A673 (cell line): ENCODE measurements at regions not wholly inside any gene's neighbourhood (a gene's known extent, or its start where the extent isn't known, plus 50 kb on each side); places are given as distances from the start of the nearest gene placed in this dataset.

Experiments
- BruUV-seq: library from RNA; stranded (reverse); fragments of 400-500 nt; replicated peaks from 2 replicates; lab custom pipeline; 2021; lab: Mats Ljungman, UMichigan
- CTCF ChIA-PET: fragments of 300-600 bp; sonication (Branson Sonifier 250); formaldehyde crosslinking; loops from one replicate; lab custom pipeline; 2022; ENCODE audit warnings: antibody characterized with exemption; lab: Charles Lee
- POLR2A ChIA-PET: fragments of 300-600 bp; sonication (Branson Sonifier 250); formaldehyde crosslinking; loops from one replicate; lab custom pipeline; 2022; ENCODE audit warnings: antibody characterized with exemption; ENCODE audit not compliant: low non-redundant PET; lab: Charles Lee
- DNase-seq: peaks from one replicate; pipeline ENCODE4 v3.0.0-alpha.2; 2015; ENCODE audit warnings: low spot score
- H3K27ac ChIP-seq: fragments of 200-600 bp; sonication (generic); 2 replicates; pipeline ENCODE4 v1.5.1; 2016; ENCODE audit warnings: mixed run types, low read depth, mild to moderate bottlenecking, mixed read lengths, antibody characterized with exemption, low read length; ENCODE audit not compliant: poor library complexity, severe bottlenecking
- H3K27me3 ChIP-seq: fragments of 200-600 bp; sonication (generic); replicated peaks from 2 replicates; pipeline ENCODE4 v1.6.1; 2017; ENCODE audit warnings: mixed run types, low read depth, mild to moderate bottlenecking, mixed read lengths, antibody characterized with exemption, low read length; ENCODE audit not compliant: insufficient read depth, poor library complexity
- H3K36me3 ChIP-seq: fragments of 200-600 bp; sonication (generic); 2 replicates; pipeline ENCODE4 v1.6.1; 2016; ENCODE audit warnings: mixed run types, mild to moderate bottlenecking, mixed read lengths, antibody characterized with exemption, low read length; ENCODE audit not compliant: insufficient read depth, poor library complexity, severe bottlenecking
- H3K4me1 ChIP-seq: fragments of 200-600 bp; sonication (generic); 2 replicates; pipeline ENCODE4 v1.6.1; 2017; ENCODE audit warnings: mixed run types, mild to moderate bottlenecking, mixed read lengths, antibody characterized with exemption, low read length; ENCODE audit not compliant: insufficient read depth, poor library complexity, severe bottlenecking
- H3K4me3 ChIP-seq: fragments of 200-600 bp; sonication (generic); 2 replicates; pipeline ENCODE4 v1.5.1; 2016; ENCODE audit warnings: low read depth, mixed run types, mild to moderate bottlenecking, mixed read lengths, low read length; ENCODE audit not compliant: poor library complexity, severe bottlenecking
- H3K9me3 ChIP-seq: fragments of 200-600 bp; sonication (generic); 2 replicates; pipeline ENCODE4 v1.6.1; 2016; ENCODE audit warnings: mixed run types, low read depth, mild to moderate bottlenecking, mixed read lengths, antibody characterized with exemption, low read length; ENCODE audit not compliant: poor library complexity, severe bottlenecking
- EZH2 ChIP-seq: fragments of 200-600 bp; sonication (generic); IDR thresholded peaks from 2 replicates; pipeline ENCODE4 v1.6.1; 2017; ENCODE audit warnings: borderline replicate concordance, low read depth, mild to moderate bottlenecking, mixed read lengths, antibody characterized with exemption, low read length; ENCODE audit not compliant: poor library complexity, severe bottlenecking
- intact Hi-C: fragments of 100-400 bp; cut with micrococcal nuclease; formaldehyde crosslinking; loops from one replicate; pipeline ENCODE4 v1.10.0; 2022; ENCODE audit not compliant: unreplicated experiment
- TF ChIP-seq, protein P1 (sequence below): fragments of 300-800, 200-600 bp; sonication (generic); conservative IDR thresholded peaks from 2 replicates; pipeline ENCODE4 v1.5.1; 2017; ENCODE audit warnings: low read depth, mild to moderate bottlenecking, antibody characterized with exemption, low read length, moderate library complexity, mixed read lengths

DNA sequence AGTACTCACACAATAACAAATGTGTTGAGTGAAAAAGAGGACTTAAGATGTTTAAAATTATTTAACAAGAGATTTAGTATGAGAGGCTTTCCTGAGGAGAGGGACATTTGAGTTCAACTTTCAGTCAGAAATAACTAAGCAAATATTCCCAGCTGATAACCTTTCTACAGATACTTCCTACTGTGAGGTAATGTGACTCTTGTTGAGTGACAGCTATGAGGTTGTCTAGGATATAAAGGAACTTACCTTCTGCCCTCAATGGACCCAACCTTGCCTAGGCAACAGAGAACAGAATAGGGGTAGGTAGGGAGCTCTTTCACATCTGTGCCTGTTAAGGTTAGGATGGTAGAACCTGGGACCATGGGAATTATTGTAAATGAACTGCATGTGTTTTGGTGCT lies 54.7 kb downstream of the GLUD2 start:
- intact Hi-C loops: no loop called here
- DNase-seq: no peak
- CTCF ChIA-PET: no interaction called here
- Histone ChIP-seq H3K4me3 (no peak overlapping the region), H3K27me3 (no peaks in the 10 kb centered on the region), H3K27ac (no peak overlapping the region), H3K36me3 (no peaks in the 10 kb centered on the region), H3K9me3 (no peaks in the 10 kb centered on the region), H3K4me1 (no peaks in the 10 kb centered on the region)
- no TSS peak for BruUV-seq
- POLR2A ChIA-PET: no interaction called here
- TF ChIP-seq EZH2: no peak
- TF ChIP-seq, protein P1, sequence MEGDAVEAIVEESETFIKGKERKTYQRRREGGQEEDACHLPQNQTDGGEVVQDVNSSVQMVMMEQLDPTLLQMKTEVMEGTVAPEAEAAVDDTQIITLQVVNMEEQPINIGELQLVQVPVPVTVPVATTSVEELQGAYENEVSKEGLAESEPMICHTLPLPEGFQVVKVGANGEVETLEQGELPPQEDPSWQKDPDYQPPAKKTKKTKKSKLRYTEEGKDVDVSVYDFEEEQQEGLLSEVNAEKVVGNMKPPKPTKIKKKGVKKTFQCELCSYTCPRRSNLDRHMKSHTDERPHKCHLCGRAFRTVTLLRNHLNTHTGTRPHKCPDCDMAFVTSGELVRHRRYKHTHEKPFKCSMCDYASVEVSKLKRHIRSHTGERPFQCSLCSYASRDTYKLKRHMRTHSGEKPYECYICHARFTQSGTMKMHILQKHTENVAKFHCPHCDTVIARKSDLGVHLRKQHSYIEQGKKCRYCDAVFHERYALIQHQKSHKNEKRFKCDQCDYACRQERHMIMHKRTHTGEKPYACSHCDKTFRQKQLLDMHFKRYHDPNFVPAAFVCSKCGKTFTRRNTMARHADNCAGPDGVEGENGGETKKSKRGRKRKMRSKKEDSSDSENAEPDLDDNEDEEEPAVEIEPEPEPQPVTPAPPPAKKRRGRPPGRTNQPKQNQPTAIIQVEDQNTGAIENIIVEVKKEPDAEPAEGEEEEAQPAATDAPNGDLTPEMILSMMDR: no peak

DNA sequence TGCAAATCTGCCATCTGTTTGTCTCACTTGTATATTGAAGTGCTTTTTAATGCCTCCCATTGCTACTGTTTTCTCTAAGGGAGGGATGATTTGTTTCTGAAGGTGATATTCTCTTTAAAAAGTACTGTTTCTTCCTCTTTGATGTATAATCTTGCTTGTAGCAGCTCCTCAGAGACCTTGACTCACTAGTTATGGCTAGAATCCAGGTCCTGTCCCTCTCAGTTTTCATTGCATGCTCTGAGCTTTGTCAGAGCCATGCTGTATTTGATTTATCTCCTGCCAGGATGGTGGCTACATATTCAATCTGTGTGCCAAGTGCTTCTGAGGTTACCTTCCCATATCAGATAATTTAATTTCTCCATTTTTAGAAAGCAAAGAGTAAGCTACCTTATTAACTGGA lies 56.0 kb downstream of the GLUD2 start:
- intact Hi-C loops: no loop called here
- Histone ChIP-seq H3K36me3 (no peaks in the 10 kb centered on the region), H3K4me1 (no peaks in the 10 kb centered on the region), H3K4me3 (no peak overlapping the region), H3K27me3 (no peaks in the 10 kb centered on the region), H3K9me3 (no peaks in the 10 kb centered on the region), H3K27ac (no peak overlapping the region)
- no TSS peak for BruUV-seq
- ChIA-PET POLR2A (no interaction called here), CTCF (no interaction called here)
- TF ChIP-seq EZH2: no peak
- TF ChIP-seq, protein P1: no peak
- DNase-seq: no peak

DNA sequence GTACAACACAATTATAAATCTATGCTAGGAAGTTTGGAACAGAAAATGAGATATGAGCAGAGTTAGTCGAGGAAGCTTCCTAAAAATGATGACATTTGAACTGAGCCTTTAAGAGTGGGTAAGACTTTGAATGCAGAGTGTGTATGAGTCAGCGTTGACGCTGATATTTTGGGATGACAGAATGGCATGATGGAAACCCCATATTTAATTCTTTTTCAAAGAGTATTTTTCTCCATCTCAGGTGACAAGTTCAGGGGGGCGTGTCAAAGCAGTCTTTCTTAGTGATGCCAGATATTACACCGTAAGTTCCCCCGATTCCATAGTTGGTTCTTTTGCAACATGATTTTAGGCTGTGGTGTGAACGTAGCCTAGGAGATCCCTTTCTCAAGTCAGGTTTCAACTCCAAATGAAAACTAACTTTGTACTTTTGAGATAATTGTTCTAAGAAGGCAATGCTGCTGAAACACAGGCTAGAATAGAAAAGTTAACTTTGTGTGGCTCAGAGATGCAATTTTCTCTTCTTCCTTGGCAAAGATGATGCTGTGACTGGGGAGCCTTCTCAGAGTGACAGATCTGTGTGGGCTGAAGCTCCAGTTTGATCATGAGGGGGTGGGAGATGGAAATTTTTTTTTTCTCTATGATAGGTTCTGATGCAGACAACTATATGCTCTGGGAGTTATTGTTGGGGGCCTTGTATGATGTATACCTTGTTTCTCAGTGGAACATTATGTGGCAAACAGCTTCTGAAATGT lies 59.2 kb downstream of the GLUD2 start:
- no peaks in the 10 kb centered on the region for H3K36me3 ChIP-seq
- DNase-seq: no peak
- ChIA-PET CTCF (no interaction called here), POLR2A (no interaction called here)
- intact Hi-C loops: no loop called here
- H3K27ac ChIP-seq: no peak overlapping the region
- H3K4me3 ChIP-seq: no peak overlapping the region
- H3K4me1 ChIP-seq: no peaks in the 10 kb centered on the region
- H3K9me3 ChIP-seq: no peaks in the 10 kb centered on the region
- BruUV-seq: no TSS peak
- H3K27me3 ChIP-seq: no peaks in the 10 kb centered on the region
- TF ChIP-seq EZH2: no peak
- TF ChIP-seq, protein P1: no peak
